Activated CD8-positive, alpha-beta T cell treated with anti-CD3 and anti-CD28 coated beads for 36 hours (primary cell): ENCODE measurements at regions not wholly inside any gene's neighbourhood (a gene's known extent, or its start where the extent isn't known, plus 50 kb on each side); places are given as distances from the start of the nearest gene placed in this dataset.

Experiments used
- ATAC-seq: fragments of 200-7000 bp; cut with Tn5 transposase; one replicate; pipeline ENCODE4 v1.10.0; 2021; ENCODE audit warnings: mild to moderate bottlenecking, moderate library complexity
- CTCF ChIA-PET: fragments of 350-600 bp; sonication (Branson Sonifier 250); formaldehyde crosslinking; loops from one replicate; lab custom pipeline; 2021; ENCODE audit warnings: antibody characterized with exemption; lab: Charles Lee
- POLR2A ChIA-PET: fragments of 350-600 bp; sonication (Branson Sonifier 250); formaldehyde crosslinking; loops from one replicate; lab custom pipeline; 2021; ENCODE audit warnings: antibody characterized with exemption; lab: Charles Lee
- DNase-seq: peaks from one replicate; pipeline ENCODE4 v3.0.0-alpha.2; 2020
- H3K27ac Mint-ChIP-seq: one replicate; pipeline ENCODE4 v1.8.0; 2021; ENCODE audit warnings: mild to moderate bottlenecking, mixed read lengths
- H3K27me3 Mint-ChIP-seq: one replicate; pipeline ENCODE4 v1.8.0; 2021; ENCODE audit warnings: mixed read lengths
- H3K36me3 Mint-ChIP-seq: one replicate; pipeline ENCODE4 v1.8.0; 2021; ENCODE audit warnings: low read depth, mixed read lengths
- H3K4me1 Mint-ChIP-seq: one replicate; pipeline ENCODE4 v1.8.0; 2021; ENCODE audit warnings: low read depth, mixed read lengths
- H3K4me3 Mint-ChIP-seq: one replicate; pipeline ENCODE4 v1.8.0; 2021; ENCODE audit warnings: mild to moderate bottlenecking, moderate library complexity, mixed read lengths
- H3K9me3 Mint-ChIP-seq: one replicate; pipeline ENCODE4 v1.8.0; 2021; ENCODE audit warnings: mixed read lengths
- intact Hi-C: fragments of 100-400 bp; cut with micrococcal nuclease; formaldehyde crosslinking; loops from one replicate; pipeline ENCODE4 v1.10.0; 2022
- TF ChIP-seq, protein P1 (sequence below): fragments of 200-600 bp; IDR thresholded peaks from one replicate; pipeline ENCODE4 v1.8.0; 2022; ENCODE audit warnings: antibody characterized with exemption, mild to moderate bottlenecking

DNA sequence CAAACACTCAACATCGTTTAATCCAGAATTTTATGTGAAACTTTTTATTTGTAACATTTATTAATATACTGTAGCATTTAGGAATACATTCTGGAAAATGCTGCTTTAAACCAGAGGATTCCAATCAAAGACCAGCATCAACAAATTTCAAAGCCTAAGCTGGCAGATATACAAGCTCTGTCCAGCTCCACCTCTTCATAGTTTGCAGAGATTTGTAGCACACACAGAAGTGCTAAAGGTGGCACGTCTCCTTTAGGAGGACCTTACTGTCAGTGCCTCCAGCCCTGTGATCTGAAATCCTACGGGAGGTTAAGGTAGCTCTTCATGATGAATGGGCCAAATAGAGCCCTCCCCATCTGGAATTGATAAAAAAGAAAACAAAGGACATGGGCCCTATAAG, 329.7 kb upstream of the NECTIN3 start:
- H3K27ac Mint-ChIP-seq = no peak overlapping the region
- CTCF ChIA-PET = interaction anchor here (1.2 kb wide), 1 partner anchor 10 kb away, joined by 5 read pairs; no protein-coding TSS in a partner anchor
- POLR2A ChIA-PET = no interaction called here
- no peaks in the 10 kb centered on the region for H3K9me3 Mint-ChIP-seq
- no peak for DNase-seq
- H3K4me3 Mint-ChIP-seq = no peak overlapping the region
- no peaks in the 10 kb centered on the region for H3K36me3 Mint-ChIP-seq
- TF ChIP-seq, protein P1, sequence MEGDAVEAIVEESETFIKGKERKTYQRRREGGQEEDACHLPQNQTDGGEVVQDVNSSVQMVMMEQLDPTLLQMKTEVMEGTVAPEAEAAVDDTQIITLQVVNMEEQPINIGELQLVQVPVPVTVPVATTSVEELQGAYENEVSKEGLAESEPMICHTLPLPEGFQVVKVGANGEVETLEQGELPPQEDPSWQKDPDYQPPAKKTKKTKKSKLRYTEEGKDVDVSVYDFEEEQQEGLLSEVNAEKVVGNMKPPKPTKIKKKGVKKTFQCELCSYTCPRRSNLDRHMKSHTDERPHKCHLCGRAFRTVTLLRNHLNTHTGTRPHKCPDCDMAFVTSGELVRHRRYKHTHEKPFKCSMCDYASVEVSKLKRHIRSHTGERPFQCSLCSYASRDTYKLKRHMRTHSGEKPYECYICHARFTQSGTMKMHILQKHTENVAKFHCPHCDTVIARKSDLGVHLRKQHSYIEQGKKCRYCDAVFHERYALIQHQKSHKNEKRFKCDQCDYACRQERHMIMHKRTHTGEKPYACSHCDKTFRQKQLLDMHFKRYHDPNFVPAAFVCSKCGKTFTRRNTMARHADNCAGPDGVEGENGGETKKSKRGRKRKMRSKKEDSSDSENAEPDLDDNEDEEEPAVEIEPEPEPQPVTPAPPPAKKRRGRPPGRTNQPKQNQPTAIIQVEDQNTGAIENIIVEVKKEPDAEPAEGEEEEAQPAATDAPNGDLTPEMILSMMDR = no peak
- no peaks in the 10 kb centered on the region for H3K27me3 Mint-ChIP-seq
- intact Hi-C loops = no loop called here
- ATAC-seq = no peak
- H3K4me1 Mint-ChIP-seq = no peaks in the 10 kb centered on the region

DNA sequence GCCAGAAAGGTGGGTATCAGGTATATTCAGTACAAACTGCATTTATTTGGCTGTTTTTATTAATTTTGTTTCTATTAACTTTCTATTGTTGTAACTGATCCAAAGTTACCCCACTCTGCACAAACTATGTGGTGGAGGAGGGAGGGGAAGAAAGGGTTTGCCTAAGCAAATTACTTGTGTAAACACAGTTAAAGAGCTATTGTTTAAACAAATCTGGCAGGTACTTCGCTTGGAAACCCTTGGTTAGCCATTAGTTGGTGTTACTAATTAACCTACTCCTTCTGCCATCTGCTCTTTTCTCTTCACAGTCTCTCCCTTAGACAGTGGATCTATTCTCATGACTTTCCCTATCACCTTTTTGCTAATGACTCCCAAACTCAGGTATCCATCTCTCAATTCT, 328.4 kb upstream of the NECTIN3 start:
- Mint-ChIP-seq H3K27me3 (no peaks in the 10 kb centered on the region), H3K27ac (no peak overlapping the region), H3K4me1 (no peaks in the 10 kb centered on the region), H3K9me3 (no peaks in the 10 kb centered on the region), H3K4me3 (no peak overlapping the region), H3K36me3 (no peaks in the 10 kb centered on the region)
- intact Hi-C loops = no loop called here
- ChIA-PET POLR2A (no interaction called here), CTCF (interaction anchor here (1.2 kb wide), 1 partner anchor 8 kb away, joined by 5 read pairs; no protein-coding TSS in a partner anchor)
- ATAC-seq (no peak), DNase-seq (no peak)
- TF ChIP-seq, protein P1 = no peak

DNA sequence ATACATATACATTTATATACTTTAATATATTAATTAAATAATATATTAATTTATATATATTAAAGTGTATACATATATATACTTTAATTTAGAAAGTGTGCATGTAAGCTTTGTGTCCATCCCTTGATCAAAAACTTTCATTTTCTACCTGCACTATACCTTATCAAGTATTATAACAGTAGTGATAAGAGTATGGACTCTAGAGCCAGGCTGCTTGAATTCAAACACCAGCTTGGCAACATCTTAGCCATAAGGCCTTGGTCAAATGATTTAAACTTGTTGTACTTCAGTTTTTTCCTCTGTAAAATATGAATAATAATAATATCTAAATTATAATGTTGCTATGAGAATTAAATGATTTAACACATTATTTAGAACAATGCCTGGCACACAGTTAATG, 327.6 kb upstream of the NECTIN3 start:
- Mint-ChIP-seq H3K36me3 (no peaks in the 10 kb centered on the region), H3K9me3 (no peaks in the 10 kb centered on the region), H3K27ac (no peak overlapping the region), H3K4me3 (no peak overlapping the region), H3K27me3 (no peaks in the 10 kb centered on the region), H3K4me1 (no peaks in the 10 kb centered on the region)
- ChIA-PET CTCF (no interaction called here), POLR2A (no interaction called here)
- DNase-seq = no peak
- intact Hi-C loops = no loop called here
- no peak for ATAC-seq
- TF ChIP-seq, protein P1 = no peak

DNA sequence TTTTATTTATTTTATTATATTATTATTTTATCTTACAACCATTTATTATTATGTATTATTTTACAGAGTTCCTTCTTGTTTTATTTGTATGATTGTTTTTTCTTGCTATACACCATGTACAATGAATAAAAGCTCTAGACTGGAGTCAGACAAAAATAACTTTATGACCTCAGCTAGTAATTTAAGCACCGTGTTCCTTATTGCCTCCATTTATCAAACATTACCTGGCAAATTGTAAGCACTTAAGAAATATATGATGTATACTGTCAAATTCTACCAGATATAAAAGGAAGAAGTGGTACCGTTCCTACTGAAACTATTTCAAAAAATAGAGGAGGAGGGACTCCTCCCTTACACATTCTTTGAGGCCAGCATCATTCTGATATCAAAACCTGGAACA, 326.9 kb upstream of the NECTIN3 start:
- H3K4me1 Mint-ChIP-seq = no peaks in the 10 kb centered on the region
- H3K27me3 Mint-ChIP-seq = no peaks in the 10 kb centered on the region
- ATAC-seq (no peak), DNase-seq (no peak)
- TF ChIP-seq, protein P1 = no peak
- H3K27ac Mint-ChIP-seq = no peak overlapping the region
- intact Hi-C loops = no loop called here
- no peak overlapping the region for H3K4me3 Mint-ChIP-seq
- H3K36me3 Mint-ChIP-seq = no peaks in the 10 kb centered on the region
- no peaks in the 10 kb centered on the region for H3K9me3 Mint-ChIP-seq
- ChIA-PET POLR2A (no interaction called here), CTCF (no interaction called here)

DNA sequence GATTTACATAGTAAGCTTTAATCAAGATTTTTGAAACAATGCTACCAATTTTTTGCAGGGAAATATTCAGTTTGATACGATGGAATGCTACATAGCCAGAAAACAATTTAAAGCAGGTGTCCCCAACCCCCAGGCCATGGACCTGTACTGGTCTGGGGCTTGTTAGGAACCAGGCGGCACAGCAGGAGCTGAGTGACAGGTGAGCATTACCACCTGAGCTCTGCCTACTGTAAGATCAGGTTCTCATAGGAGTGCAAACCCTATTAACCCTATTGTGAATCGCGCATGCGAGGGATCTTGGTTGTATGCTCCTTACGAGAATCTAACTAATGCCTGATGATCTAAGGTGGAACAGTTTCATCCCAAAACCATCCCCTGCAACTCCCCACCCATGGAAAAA, 322.6 kb upstream of the NECTIN3 start:
- no peak for DNase-seq
- POLR2A ChIA-PET = no interaction called here
- H3K36me3 Mint-ChIP-seq = no peaks in the 10 kb centered on the region

More for the DNA sequence above, 322.6 kb upstream of the NECTIN3 start:
- no peaks in the 10 kb centered on the region for H3K27me3 Mint-ChIP-seq
- TF ChIP-seq, protein P1 = no peak
- CTCF ChIA-PET = no interaction called here
- intact Hi-C loops = no loop called here
- no peak overlapping the region for H3K27ac Mint-ChIP-seq
- no peak for ATAC-seq
- no peak overlapping the region for H3K4me3 Mint-ChIP-seq
- no peaks in the 10 kb centered on the region for H3K9me3 Mint-ChIP-seq
- H3K4me1 Mint-ChIP-seq = no peaks in the 10 kb centered on the region
